ENCODE measurements at regions not wholly inside any gene's neighbourhood (a gene's known extent, or its start where the extent isn't known, plus 50 kb on each side); places are given as distances from the start of the nearest gene placed in this dataset.

- TF ChIP-seq POLR2A (IDR thresholded peaks at IDR 0.05) (no peak), CTCF (IDR thresholded peaks at IDR 0.05) (no peak)
These were observed 69.0 kb upstream of the GPR158 start for GRCh38 chr10:25105743-25106260.
